Testis (tissue), 2 donors: ENCODE measurements at regions not wholly inside any gene's neighbourhood (a gene's known extent, or its start where the extent isn't known, plus 50 kb on each side); places are given as distances from the start of the nearest gene placed in this dataset.

Experiments used
- POLR2A ChIP-seq: fragments of 450-650 bp; IDR thresholded peaks from one replicate; pipeline ENCODE4 v1.6.1; 2017; ENCODE audit warnings: antibody characterized with exemption, mild to moderate bottlenecking, moderate library complexity
- TF ChIP-seq, protein P1 (sequence below), 3 experiments: fragments of 450-650 bp in 2 of 3; fragments of 200-600 bp in 1 of 3; sonication (generic) in 1 of 3; IDR thresholded peaks; one replicate each; pipeline ENCODE4 v1.5.1; 2016 to 2019; ENCODE audit warnings: antibody characterized with exemption in 3 of 3, mild to moderate bottlenecking in 2 of 3, moderate library complexity in 1 of 3

DNA sequence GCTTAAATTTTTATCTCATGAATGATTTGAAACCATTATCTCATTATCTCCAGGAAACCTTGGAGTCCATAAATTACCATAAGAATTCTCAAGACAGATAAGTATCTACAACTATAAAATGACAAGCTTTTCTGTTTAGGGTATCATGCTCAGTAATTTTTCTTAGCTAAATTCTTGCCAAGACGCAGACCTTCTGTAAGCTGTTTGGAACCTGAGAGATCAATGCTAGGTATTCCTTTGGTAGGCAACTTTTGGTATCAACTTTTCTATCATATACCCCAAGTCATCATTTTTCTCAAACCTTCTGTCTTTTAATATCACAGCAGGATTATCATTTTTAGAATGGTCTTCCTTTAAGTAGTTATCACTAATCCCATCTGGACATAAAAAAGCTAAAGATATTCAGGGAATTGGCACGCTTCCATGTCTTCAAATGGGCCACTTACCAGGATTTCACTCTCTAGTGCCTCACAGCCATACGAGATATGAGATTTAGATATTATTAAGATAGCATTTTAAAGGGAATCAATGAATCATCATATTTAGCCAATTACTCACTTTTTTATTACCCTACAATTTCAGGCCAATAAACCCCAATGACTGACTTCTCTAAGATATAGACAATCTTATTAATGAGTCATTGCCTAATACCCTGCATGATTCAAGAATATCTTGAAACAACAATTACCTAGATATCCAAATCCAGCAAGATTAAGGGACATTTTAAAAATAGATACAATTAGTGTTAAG lies 544.1 kb downstream of the HTR7 start:
- TF ChIP-seq, protein P1, sequence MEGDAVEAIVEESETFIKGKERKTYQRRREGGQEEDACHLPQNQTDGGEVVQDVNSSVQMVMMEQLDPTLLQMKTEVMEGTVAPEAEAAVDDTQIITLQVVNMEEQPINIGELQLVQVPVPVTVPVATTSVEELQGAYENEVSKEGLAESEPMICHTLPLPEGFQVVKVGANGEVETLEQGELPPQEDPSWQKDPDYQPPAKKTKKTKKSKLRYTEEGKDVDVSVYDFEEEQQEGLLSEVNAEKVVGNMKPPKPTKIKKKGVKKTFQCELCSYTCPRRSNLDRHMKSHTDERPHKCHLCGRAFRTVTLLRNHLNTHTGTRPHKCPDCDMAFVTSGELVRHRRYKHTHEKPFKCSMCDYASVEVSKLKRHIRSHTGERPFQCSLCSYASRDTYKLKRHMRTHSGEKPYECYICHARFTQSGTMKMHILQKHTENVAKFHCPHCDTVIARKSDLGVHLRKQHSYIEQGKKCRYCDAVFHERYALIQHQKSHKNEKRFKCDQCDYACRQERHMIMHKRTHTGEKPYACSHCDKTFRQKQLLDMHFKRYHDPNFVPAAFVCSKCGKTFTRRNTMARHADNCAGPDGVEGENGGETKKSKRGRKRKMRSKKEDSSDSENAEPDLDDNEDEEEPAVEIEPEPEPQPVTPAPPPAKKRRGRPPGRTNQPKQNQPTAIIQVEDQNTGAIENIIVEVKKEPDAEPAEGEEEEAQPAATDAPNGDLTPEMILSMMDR (IDR thresholded peaks at IDR 0.05) = no peak
- no peak for TF ChIP-seq POLR2A
